HFF-Myc (cell line): ENCODE measurements at regions not wholly inside any gene's neighbourhood (a gene's known extent, or its start where the extent isn't known, plus 50 kb on each side); places are given as distances from the start of the nearest gene placed in this dataset.

Source experiments
- DNase-seq: peaks from one replicate; pipeline ENCODE4 v3.0.0-alpha.2; 2011; ENCODE audit warnings: low read depth; ENCODE audit errors: extremely low read depth
- H3K4me3 ChIP-seq: replicated peaks from 2 replicates; pipeline ENCODE4 v1.5.1; 2011; ENCODE audit warnings: low read depth, mild to moderate bottlenecking, control low read depth, low read length
- CTCF ChIP-seq: IDR thresholded peaks from 2 replicates; pipeline ENCODE4 v1.5.1; 2012; ENCODE audit warnings: mild to moderate bottlenecking, low read depth, low read length, control low read depth; ENCODE audit errors: missing control alignments

- no peak for TF ChIP-seq CTCF
- H3K4me3 ChIP-seq: no peak overlapping the region
- DNase-seq: no peak
These were observed 152.1 kb downstream of the URI1 start for GRCh38 chr19:30093966-30094755.

GRCh38 chr19:30094756-30095140 lies 152.7 kb downstream of the URI1 start:
- no peak overlapping the region for H3K4me3 ChIP-seq
- no peak for DNase-seq
- TF ChIP-seq CTCF: no peak

DNA sequence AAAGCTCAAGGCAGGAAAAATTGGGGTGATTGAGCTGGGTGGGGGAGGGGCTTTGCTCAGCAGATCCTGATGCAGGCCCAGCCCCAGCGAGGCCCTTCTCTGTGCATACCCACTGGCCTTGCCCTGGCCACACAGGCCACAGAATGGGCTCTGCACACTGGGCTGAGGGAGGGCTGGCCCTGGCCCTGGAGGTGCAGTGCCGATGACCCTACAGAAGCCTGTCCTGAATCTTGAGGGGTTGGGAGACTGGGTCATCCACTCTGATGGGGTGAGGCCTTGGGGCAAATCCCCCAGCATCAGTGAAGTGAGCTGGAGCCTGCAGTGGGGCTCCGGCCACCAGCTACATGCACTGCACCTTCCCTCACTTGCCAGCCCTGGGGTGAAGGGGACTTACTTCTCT lies 153.1 kb downstream of the URI1 start:
- TF ChIP-seq CTCF: no peak

DNA sequence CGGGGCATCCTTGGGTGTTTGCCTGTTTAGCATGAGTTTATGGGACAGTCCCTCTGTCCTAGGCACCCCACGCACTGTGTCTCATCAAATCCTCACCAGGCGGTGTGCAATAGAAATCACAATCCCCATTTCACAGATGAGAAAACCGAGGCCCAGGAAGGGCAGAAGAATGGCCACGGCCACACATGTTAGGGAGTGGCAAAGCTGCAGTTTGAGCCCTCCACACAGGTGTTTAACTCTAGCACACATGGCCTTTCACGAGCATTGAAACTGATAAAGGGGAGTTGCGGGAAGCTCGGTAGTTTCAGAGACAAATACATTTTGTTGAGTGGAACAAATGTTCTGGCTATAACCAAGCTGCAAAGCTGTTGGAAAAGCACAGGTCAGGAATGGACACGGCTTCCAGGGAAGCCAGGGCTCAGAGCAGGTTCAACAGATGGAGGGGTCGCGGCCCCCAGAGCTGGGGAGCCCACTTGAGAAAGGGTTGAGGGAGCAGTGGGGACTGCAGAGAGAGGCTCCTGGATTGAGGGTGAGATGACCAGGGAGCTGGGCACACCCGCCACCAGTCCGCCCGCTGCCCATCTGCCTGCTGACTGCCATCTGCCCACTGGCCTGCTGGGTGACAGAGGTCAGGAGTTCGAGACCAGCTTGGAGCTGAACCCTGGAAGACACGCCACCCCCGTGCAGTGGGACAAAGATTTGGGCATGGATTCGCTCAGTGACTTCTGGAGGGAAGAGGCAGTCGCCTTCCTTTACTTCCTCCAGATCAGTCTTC lies 154.7 kb downstream of the URI1 start:
- no peak for DNase-seq
- TF ChIP-seq CTCF: no peak
- H3K4me3 ChIP-seq: no peak overlapping the region

More for the DNA sequence above, 153.1 kb downstream of the URI1 start:
- no peak for DNase-seq
- H3K4me3 ChIP-seq: no peak overlapping the region

GRCh38 chr19:30097746-30098280 lies 155.8 kb downstream of the URI1 start:
- no peak for DNase-seq
- TF ChIP-seq CTCF: no peak
- H3K4me3 ChIP-seq: no peak overlapping the region

DNA sequence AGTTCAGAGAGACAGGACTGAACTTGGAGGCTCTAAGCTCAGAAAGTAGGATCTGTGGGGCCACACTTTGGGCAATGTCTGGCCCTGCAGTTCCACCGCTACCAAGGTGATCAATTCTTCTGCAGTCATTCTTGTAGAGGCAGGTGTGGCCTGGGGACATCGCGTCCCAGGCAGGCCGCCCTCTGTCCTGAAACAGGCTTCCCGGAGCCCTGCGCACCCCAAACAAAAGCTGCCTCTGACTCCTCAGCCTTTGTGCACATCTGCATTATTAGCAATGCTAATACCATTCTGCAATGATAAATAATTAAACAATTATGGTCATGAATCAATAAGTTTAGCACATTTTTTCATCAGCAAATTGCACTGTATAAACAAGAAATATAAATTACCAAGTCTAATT lies 160.2 kb downstream of the URI1 start:
- TF ChIP-seq CTCF: no peak
- no peak for DNase-seq
- H3K4me3 ChIP-seq: no peak overlapping the region
